ENCODE measurements at regions not wholly inside any gene's neighbourhood (a gene's known extent, or its start where the extent isn't known, plus 50 kb on each side); places are given as distances from the start of the nearest gene placed in this dataset.
A peak's percentile ranks its signal among the peaks of the same experiment; 100 is the strongest.

- TF ChIP-seq ZFX (IDR thresholded peaks at IDR 0.05; ENCODE audit: borderline replicate concordance) (no peak), CTCF (IDR thresholded peaks at IDR 0.05) (no peak)
- no peak overlapping the region for H3K27ac ChIP-seq
These were observed 105.5 kb upstream of the SLC38A2 start for GRCh38 chr12:46478123-46478522.

- no peak overlapping the region for H3K27ac ChIP-seq
- no peak for TF ChIP-seq CTCF (IDR thresholded peaks at IDR 0.05)
- TF ChIP-seq ZFX (IDR thresholded peaks at IDR 0.05; ENCODE audit: borderline replicate concordance) = no peak
These were observed 105.0 kb upstream of the SLC38A2 start for GRCh38 chr12:46477541-46477940.

GRCh38 chr12:46475972-46476645, 103.5 kb upstream of the SLC38A2 start:
- TF ChIP-seq ZFX (IDR thresholded peaks at IDR 0.05; ENCODE audit: borderline replicate concordance) (no peak), CTCF (IDR thresholded peaks at IDR 0.05) (no peak)
- no peak overlapping the region for H3K27ac ChIP-seq

GRCh38 chr12:46474385-46474784, 101.8 kb upstream of the SLC38A2 start:
- peak overlapping the region; percentile 89 for H3K27ac ChIP-seq

- peak overlapping the region; percentile 89 for H3K27ac ChIP-seq
- TF ChIP-seq CTCF (IDR thresholded peaks at IDR 0.05) (no peak), ZFX (IDR thresholded peaks at IDR 0.05; ENCODE audit: borderline replicate concordance) (no peak)
These were observed 101.2 kb upstream of the SLC38A2 start for GRCh38 chr12:46473634-46474329.

- H3K27ac ChIP-seq = peak overlapping the region; percentile 89
- TF ChIP-seq ZFX (IDR thresholded peaks at IDR 0.05; ENCODE audit: borderline replicate concordance) = no peak
- no peak for TF ChIP-seq CTCF (IDR thresholded peaks at IDR 0.05)
These were observed 100.5 kb upstream of the SLC38A2 start for GRCh38 chr12:46472893-46473633.

- TF ChIP-seq ZFX (IDR thresholded peaks at IDR 0.05; ENCODE audit: borderline replicate concordance) = no peak
- no peak for TF ChIP-seq CTCF (IDR thresholded peaks at IDR 0.05)
- peak overlapping the region; percentile 89 for H3K27ac ChIP-seq
These were observed 99.7 kb upstream of the SLC38A2 start for GRCh38 chr12:46472144-46472705.
